NCI-H2107 treated with DMSO at 0.1 percent for 48 hours (cell line): ENCODE measurements at regions not wholly inside any gene's neighbourhood (a gene's known extent, or its start where the extent isn't known, plus 50 kb on each side); places are given as distances from the start of the nearest gene placed in this dataset.
"Not testable (repeated sequence)": the region's sequence is repeated elsewhere in the genome, so short reads cannot be mapped to it uniquely, and the experiment has no call there.

Experiments
- DNase-seq: peaks from one replicate; lab custom pipeline; 2025; ENCODE audit not compliant: unreplicated experiment; lab: John Stamatoyannopoulos, UW

DNA sequence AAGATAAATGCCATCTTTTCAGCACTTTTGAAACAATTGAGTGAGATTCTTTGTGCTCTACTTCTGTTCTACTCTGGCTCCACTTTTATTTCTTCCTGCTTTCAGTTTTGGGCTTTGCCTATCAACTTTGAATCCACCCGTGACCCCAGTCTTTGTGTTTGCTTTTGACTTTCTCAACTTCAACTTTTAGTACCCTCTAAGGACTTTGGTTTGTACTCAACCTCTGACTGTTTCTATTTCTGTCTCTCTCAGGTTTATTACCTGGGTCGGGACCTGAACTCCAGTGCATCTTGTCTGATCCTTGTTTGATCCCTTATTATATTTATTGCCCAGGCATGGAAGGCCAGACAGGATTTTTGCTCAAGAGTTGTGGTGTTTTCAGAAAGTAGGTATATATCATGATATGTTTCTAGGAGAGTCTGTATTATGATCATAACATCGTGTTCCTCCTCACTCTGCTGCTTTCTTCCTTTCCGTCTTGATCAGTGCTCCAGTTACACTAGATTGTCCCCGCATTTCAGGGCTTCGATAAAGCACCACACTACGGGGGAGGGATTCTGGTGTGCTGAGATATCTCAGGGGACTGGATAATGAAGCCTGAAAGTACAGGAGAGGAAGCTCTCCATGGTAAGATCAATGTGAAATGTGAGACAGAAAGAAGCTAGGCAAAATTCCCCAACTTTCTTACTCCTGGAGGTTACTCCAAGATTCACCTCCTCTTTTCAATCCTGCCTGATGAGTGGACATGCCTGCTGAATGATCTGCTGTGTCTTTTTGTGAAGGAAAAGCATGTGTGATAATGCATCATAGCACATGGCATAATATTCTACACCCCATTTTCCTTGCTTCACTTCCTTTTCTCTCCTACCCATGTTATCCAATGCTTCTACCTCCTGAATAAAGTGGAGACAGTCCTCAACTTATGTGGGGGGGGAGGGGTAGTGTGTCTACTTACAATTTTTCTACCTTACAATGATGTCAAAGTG is 155.5 kb upstream of the GRIN3A start:
- DNase-seq = no peak

DNA sequence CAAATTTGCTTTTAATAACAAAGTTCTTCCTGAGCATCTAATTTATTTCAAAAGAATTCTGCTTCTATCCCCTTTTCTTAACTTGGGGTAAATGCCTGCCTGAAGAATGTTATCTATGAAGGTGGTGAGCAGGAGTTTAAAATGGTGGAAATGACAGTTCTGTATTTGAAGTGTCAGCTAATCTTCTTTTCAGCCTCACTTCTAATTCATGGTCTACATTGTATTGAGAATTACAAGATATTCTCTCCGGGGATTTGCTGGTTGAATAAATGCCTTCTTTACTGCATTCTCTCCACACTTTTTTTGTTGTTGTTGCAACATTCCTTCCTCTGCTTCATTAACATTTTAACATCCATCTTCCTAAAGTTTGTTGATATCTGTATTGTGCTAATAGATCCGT is 143.1 kb upstream of the GRIN3A start:
- DNase-seq = no peak

DNA sequence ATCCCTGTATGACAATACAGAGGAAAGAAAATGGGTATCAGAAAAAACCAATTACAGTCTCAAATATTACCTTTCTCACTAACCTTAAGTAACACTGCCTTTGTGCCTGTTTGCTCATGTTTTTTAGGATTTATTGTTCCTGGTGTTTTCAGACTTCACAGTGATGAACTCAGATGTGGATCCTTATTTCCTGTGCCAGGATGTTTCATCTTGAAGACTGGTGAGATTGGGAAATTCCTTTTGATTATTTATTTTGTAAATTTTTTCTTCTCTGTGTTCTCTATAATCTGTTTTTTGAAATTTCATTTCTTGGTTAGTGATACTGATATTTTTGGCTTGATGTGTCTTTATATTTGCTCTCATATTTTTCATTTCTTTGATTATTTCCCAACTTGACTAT is 142.4 kb upstream of the GRIN3A start:
- DNase-seq = no peak

DNA sequence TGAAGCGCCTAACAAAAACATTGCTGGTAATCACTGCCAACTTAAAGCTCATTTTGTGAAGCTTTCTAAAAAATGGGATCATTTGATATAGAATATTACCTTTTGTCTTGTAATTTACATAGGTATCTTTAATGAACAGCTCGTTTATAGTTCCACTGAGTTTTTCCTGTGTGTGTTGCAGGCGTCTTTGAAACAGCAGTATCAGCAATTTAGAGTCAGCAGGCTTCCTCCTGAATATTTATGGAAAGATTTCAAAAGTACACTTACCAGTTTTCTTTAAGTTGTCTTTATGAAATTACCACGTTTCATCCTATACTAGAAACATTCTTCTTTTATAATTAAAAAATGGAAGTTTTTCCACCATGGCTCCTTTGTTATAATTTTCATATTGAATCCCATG is 140.3 kb upstream of the GRIN3A start:
- DNase-seq = no peak

DNA sequence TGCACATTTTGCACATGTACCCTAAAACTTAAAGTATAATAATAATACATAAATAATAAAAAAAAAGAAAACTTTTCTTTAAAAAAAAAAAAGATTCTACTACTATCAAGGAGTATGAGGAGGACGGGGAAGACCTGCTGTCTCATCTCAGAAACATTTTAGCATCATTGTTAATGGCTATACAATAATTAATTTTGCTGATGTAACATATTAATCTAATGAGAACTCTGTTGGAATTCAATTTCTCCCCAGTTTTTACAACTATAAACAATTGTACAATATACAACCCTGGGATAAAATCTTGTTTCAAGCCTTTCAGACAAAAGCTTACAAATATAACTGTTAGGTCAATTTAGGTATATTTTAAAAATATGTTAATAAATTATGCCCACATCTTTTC is 139.0 kb upstream of the GRIN3A start:
- no peak for DNase-seq

DNA sequence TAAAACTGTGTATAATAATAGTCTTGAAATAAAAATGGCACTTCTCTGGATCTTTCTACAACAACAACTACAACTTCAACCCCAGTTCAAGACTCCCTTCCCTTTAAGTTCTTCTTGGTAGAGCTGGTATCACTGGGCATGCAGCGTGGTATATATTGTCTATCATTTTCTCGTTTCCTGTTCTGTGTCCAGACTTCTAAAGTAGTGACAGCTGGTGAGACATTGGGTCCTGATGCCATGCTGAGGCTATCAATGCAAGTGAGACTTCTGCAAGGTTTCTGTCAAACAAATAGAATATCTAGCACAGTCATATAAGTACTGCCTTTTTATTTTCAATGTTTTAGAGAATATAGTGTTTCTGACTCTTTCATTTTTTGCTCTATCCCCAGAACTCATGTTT is 123.0 kb upstream of the GRIN3A start:
- no peak for DNase-seq

DNA sequence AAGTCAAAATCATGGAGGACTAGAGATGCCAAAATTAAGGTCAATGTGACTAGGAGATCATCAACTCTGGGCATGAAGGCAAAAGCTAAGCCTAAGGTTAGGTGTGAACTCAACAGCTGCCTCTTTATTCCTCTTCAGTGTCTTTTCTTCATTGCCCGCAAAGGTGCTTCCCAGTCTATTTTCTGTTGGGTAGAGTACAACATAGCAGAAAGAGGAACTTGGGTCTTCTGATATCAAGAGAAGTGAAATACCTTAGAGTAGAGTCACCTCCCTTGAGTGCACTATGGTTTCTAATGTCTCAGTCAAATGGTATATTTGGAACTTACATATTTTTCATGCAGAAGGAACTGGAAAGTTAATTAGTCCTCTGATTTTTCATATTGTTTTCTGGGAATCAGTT is 122.5 kb upstream of the GRIN3A start:
- DNase-seq = no peak

DNA sequence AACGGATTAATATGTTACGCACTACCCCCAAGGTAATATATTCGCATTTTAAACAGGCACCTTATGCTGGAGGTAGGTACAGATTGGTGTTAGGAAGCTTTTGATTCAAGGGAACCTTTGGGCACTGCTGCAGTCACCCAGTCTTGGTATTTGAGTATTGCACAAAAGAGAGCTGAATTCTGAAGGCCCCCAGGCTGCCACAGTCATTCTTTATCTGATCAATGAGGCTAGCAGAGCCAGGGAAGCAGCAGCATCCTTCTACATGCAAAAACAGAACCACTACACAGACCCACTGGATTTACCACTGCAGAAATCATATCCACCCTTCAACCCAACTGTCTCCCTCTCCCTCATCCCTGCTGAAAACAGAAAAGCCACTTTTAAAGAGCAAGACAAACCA is 121.2 kb upstream of the GRIN3A start:
- DNase-seq = no peak

DNA sequence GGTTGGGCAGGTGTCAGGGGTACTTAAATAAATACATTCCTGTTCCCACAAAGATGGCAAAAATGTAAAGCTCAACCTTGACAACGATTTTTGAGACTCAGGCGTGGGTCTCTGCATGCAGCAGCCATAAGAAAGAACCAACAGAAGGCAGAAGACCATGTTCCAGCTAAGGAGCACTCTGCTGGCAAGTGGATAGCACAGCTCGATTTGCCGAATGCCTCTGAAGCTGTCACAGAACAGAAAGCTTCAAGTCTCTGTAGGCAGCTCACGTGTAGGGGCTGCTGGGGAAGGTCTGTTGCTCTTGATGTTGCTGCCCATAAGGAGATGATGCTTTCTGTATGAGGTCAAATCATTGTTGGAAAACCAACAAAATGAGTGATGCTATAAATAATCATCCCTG is 119.6 kb upstream of the GRIN3A start:
- no peak for DNase-seq

DNA sequence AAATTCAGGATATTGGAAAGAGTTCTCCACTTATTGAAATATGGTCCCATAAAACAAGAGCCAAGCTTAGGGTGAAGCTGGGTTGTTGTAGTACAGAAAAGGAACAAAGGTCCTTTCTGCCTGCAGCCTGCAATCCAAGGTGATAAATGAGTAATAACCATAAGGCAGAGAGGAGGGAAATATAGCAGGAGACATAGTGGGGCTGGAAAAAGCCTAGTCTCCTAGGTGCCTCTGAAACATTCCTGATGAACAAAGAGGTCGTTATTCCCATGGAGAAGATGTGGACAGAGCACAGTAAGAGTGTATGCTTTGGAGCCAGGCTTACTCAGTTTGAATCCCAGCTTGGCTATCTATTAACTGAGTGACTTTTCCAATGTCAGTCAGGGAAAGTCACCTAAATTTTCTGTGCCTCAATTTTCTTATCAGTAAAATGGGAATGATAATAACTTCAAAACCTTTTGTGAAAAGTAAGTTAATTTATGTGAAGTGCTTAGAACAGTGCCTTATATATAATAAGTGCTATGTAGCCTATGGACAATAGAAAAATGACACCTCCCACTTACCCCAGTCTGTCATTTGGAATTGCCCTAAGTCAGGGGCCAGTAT is 110.8 kb upstream of the GRIN3A start:
- no peak for DNase-seq

DNA sequence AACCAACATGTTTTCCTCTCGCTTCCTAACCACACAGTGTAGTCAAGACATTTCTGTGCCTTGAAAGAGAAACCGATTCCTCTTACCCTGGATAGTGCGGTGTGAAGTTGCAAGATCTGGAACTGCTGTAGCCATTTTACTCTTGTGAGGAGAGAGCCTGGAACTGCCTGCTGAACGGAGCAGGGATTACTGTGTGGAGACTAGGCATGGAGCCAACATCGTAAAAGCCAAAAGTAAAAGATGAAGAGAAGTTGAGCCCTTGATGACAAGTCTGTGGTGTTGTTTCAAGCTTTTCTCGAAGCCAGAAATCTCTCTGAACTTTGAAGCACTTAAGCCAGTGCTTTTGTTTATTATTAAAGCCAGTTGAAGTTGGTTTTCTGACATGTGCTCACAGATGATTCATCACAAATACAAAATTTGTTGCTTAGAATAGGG is 110.1 kb upstream of the GRIN3A start:
- no peak for DNase-seq

DNA sequence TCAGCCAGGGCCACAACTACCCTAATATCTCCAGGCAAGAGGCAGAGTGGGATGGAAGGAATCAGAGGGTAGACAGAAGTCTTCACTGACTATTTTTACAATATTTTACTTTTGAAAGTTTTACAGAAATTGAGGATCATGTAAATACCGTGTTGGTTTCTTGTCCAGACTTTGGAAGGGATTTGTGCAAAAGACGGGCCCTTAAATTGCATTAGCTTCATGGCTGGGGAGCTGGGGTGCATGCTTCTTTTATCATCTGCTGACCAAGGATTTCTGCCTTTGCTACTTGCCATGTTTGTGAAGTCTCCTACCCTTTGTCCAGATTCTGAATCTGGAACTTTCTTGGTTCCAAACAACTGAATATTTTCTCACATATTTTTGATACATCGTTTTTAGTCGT is 107.7 kb upstream of the GRIN3A start:
- DNase-seq = no peak

DNA sequence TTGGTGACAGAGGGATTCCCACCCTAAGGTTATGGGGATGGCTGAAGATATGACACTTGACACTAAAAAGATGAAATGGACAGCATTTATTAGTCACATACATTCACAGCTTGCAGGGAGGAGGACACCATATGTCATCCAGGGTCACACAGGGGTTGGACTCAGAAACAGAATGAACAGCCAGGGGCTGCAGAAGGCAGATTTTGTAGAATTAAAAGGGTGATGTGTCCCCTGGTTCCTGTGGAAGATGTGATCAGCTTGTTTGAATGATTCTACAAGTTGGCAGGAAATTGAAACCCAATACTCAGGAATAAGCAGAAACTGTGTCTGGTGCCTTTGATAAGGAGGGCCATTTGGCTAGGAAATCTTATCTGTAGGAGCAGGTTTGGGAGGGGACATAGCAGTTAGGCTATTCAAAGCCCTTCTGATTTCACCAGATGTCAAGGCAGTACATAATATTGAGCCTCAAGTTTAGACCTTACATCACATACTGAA is 102.3 kb upstream of the GRIN3A start:
- no peak for DNase-seq

DNA sequence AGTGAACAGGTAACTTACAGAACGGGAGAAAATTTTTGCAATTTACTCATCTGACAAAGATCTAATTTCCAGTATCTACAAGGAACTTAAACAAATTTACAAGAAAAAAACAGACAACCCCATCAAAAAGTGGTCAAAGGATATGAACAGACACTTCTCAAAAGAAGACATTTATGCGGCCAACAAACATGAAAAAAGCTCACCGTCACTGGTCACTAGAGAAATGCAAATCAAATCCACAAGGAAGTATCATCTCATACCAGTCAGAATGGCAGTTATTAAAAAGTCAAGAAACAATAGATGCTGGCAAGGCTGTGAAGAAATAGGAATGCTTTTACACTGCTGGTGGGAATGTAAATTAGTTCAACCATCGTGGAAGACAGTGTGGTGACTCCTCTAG is 100.5 kb upstream of the GRIN3A start:
- DNase-seq = not testable (repeated sequence)

DNA sequence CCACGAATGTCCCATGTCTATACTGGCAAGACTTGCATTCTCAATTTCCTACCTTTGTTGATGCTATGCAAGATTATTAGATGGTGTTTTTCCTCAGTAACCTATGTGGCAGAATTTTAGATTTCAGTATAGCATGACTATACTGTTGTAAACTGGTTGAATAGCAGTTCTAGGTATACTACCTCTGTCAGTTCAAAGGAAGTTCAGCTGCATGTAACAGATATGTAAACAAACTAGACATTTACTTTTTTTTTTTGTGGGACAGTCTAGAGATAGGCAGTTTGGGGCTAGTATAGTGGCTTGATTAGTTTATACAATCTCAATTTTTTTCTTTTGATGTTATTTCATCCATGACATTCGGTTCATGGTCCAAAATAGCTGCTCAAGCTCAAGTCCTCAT is 97.6 kb upstream of the GRIN3A start:
- no peak for DNase-seq

DNA sequence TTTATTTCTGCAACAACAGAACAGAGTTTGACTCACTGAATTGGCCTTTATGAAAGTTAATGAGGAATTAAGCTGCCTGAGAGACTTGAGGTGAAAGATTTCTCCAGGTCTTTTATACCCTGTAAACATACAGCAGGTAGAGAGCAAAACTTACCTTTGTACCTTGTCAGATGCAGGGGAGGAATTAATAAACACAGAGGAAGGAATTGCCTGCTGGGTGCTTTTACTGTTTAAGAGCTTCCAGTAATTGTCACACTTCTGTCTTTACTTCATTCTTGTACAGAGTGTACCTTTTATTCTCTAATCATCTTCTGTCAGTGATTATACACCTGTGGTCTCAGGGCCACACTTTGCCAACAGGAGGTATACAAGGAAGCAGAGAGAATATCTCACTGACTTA is 94.0 kb upstream of the GRIN3A start:
- no peak for DNase-seq

DNA sequence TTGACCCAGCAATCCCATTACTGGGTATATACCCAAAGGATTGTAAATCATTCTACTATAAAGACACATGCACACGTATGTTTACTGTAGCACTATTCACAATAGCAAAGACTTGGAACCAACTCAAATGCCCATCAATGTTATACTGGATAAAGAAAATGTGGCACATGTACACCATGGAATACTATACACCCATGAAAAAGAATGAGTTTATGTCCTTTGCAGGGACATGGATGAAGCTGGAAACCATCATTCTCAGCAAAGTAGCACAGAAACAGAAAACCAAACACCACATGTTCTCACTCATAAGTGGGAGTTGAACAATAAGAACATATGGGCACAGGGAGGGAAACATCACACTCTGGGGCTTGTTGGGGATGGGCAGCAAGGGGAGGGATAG is 83.0 kb upstream of the GRIN3A start:
- not testable (repeated sequence) for DNase-seq

DNA sequence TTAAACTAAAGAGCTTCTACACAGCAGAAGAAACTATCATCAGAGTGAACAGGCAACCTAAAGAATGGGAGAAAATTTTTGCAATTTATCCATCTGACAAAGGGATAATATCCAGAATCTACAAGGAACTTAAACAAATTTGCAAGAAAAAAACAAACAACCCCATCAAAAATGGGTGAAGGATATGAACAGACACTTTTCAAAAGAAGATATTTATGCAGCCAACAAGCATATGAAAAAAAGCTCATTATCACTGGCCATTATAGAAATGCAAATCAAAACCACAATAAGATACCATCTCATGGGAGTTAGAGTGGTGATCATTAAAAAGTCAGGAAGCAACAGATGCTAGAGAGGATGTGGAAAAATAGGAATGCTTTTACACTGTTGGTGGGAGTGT is 82.5 kb upstream of the GRIN3A start:
- DNase-seq = not testable (repeated sequence)

DNA sequence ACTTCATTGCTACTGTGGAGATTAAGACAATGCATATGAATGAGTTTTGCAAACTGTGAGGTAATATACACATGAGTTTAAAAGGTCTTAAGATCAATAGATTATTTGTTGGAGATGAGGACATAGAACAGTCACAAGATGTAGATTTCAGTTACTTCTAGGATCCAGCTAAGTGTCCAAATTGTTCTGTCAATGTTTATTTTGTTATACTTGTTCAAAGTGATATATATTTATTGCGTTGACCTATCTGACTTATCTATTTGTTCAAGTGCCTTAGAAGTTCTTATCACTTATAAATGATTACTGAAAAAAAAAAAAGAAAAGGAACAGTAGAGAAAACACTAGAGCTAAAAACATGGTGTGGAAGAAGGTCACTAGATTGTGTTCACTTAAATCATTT is 75.6 kb upstream of the GRIN3A start:
- no peak for DNase-seq

DNA sequence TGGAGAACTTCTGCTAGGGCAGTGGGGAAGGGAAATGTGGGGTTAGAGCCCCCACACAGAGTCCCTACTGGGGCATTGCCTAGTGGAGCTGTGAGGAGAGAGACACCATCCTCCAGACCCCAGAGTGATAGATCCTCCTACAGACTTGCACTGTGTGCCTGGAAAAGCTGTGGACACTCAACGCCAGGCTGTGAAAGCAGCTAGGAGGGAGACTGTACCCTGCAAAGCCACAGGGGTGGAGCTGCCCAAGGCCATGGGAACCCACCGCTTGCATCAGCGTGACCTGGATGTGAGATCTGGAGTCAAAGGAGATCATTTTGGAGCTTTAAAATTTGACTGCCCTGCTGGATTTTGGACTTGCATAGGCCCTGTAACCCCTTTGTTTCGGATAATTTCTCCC is 69.4 kb upstream of the GRIN3A start:
- not testable (repeated sequence) for DNase-seq

DNA sequence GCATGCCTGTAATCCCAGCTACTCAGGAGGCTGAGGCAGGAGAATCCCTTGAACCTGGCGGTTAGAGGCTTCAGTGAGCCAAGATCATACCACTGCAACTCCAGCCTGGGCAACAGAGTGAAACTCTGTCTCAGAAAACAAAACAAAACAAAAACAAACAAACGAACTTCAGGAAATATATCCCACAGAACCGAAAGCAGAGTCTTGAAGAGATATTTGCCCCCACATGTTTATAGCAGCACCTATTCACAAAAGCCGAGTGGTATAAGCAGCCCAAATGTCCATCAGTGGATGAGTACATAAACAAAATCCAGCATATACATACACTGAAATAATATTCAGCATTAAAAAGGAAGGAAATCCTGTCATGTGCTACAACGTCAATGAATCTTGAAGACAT is 57.6 kb upstream of the GRIN3A start:
- DNase-seq = no peak

DNA sequence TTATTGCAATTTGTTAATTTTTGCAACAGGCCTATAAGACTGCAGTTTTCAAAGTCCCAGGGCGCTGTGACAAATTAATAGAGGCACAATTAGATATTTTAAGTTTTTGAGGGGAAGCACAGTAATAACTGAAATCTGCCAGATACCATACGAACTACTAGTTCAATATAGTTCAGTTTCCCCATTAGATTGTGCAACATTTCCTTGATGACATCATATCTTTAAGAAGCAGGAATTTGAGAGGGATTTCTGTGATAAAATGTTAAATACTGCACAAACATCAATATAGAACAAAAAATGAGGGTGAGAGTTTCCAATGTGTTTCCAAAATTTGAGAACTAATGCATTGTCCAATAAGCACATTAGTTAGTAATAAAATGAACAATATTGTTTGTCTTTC is 56.7 kb upstream of the GRIN3A start:
- DNase-seq = no peak
